ENCODE measurements at regions not wholly inside any gene's neighbourhood (a gene's known extent, or its start where the extent isn't known, plus 50 kb on each side); places are given as distances from the start of the nearest gene placed in this dataset.

- no peak for DNase-seq (ENCODE audit: low read depth)
Observed at GRCh38 chr9:103789686-103790085, 304.4 kb upstream of the SMC2 start.

- DNase-seq (ENCODE audit: low read depth): no peak
Observed at GRCh38 chr9:103798620-103799019, 295.5 kb upstream of the SMC2 start.

- DNase-seq (ENCODE audit: low read depth): no peak
Observed at GRCh38 chr9:103799959-103800358, 294.1 kb upstream of the SMC2 start.

- no peak for DNase-seq (ENCODE audit: low read depth)
Observed at GRCh38 chr9:103802068-103802467, 292.0 kb upstream of the SMC2 start.

- DNase-seq (ENCODE audit: low read depth): no peak
Observed at GRCh38 chr9:103803245-103803644, 290.9 kb upstream of the SMC2 start.

- no peak for DNase-seq (ENCODE audit: low read depth)
Observed at GRCh38 chr9:103804077-103804735, 289.9 kb upstream of the SMC2 start.

GRCh38 chr9:103809745-103810144, 284.4 kb upstream of the SMC2 start:
- DNase-seq (ENCODE audit: low read depth): no peak

GRCh38 chr9:103811462-103811861, 282.6 kb upstream of the SMC2 start:
- no peak for DNase-seq (ENCODE audit: low read depth)

- DNase-seq (ENCODE audit: low read depth): no peak
Observed at GRCh38 chr9:103816146-103816545, 278.0 kb upstream of the SMC2 start.

- no peak for DNase-seq (ENCODE audit: low read depth)
Observed at GRCh38 chr9:103819936-103820335, 274.2 kb upstream of the SMC2 start.

- DNase-seq (ENCODE audit: low read depth): no peak
Observed at GRCh38 chr9:103821115-103821514, 273.0 kb upstream of the SMC2 start.

- no peak for DNase-seq (ENCODE audit: low read depth)
Observed at GRCh38 chr9:103837940-103838339, 256.2 kb upstream of the SMC2 start.

- DNase-seq (ENCODE audit: low read depth): no peak
Observed at GRCh38 chr9:103839197-103839596, 254.9 kb upstream of the SMC2 start.

GRCh38 chr9:103867886-103868285, 226.2 kb upstream of the SMC2 start:
- no peak for DNase-seq (ENCODE audit: low read depth)

- no peak for DNase-seq (ENCODE audit: low read depth)
Observed at GRCh38 chr9:103872811-103873210, 221.3 kb upstream of the SMC2 start.

- DNase-seq (ENCODE audit: low read depth): no peak
Observed at GRCh38 chr9:103881419-103881818, 212.7 kb upstream of the SMC2 start.

GRCh38 chr9:103889989-103890388, 204.1 kb upstream of the SMC2 start:
- no peak for DNase-seq (ENCODE audit: low read depth)

GRCh38 chr9:103894184-103894583, 199.9 kb upstream of the SMC2 start:
- no peak for DNase-seq (ENCODE audit: low read depth)

GRCh38 chr9:103898550-103898949, 195.6 kb upstream of the SMC2 start:
- DNase-seq (ENCODE audit: low read depth): no peak

- no peak for DNase-seq (ENCODE audit: low read depth)
Observed at GRCh38 chr9:103899866-103900265, 194.2 kb upstream of the SMC2 start.

GRCh38 chr9:103900466-103900865, 193.6 kb upstream of the SMC2 start:
- no peak for DNase-seq (ENCODE audit: low read depth)

GRCh38 chr9:103902263-103902662, 191.8 kb upstream of the SMC2 start:
- no peak for DNase-seq (ENCODE audit: low read depth)

- no peak for DNase-seq (ENCODE audit: low read depth)
Observed at GRCh38 chr9:103904242-103904641, 189.9 kb upstream of the SMC2 start.

- no peak for DNase-seq (ENCODE audit: low read depth)
Observed at GRCh38 chr9:103913899-103914298, 180.2 kb upstream of the SMC2 start.

All from activated T-cell treated with anti-CD3 and anti-CD28 coated beads for 24 hours (primary cell).